Stomach smooth muscle (tissue), 2 donors: ENCODE measurements at regions not wholly inside any gene's neighbourhood (a gene's known extent, or its start where the extent isn't known, plus 50 kb on each side); places are given as distances from the start of the nearest gene placed in this dataset.

Source experiments
- H3K27ac ChIP-seq: one replicate; pipeline ENCODE4 v1.7.0; 2013; ENCODE audit warnings: mild to moderate bottlenecking, low read length, inconsistent platforms
- H3K27me3 ChIP-seq, 2 donors: one replicate each; pipeline ENCODE4 v1.7.0; 2013; ENCODE audit warnings: low read length in 2 of 2; ENCODE audit not compliant: insufficient read depth in 2 of 2, control insufficient read depth in 1 of 2
- H3K36me3 ChIP-seq, 2 donors: one replicate each; pipeline ENCODE4 v1.7.0; 2013; ENCODE audit warnings: low read length in 2 of 2; ENCODE audit not compliant: control insufficient read depth in 2 of 2, insufficient read depth in 2 of 2
- H3K4me1 ChIP-seq: one replicate; pipeline ENCODE4 v1.7.0; 2013; ENCODE audit warnings: low read length; ENCODE audit not compliant: control insufficient read depth, insufficient read depth
- H3K4me3 ChIP-seq, 2 donors: one replicate each; pipeline ENCODE4 v1.7.0; 2013; ENCODE audit warnings: low read length in 2 of 2
- H3K9ac ChIP-seq, 2 donors: one replicate each; pipeline ENCODE4 v1.7.0; 2013; ENCODE audit warnings: low read length in 2 of 2, mild to moderate bottlenecking in 1 of 2
- H3K9me3 ChIP-seq, 2 donors: one replicate each; pipeline ENCODE4 v1.7.0; 2013; ENCODE audit warnings: low read length in 2 of 2; ENCODE audit not compliant: control insufficient read depth in 2 of 2
- donor health status: healthy.
- donor health status: Pancreatic carcinoma.

- H3K36me3 ChIP-seq, result no peaks in the 10 kb centered on the region
- H3K4me3 ChIP-seq, result no peak overlapping the region
- no peak overlapping the region for H3K9ac ChIP-seq
- no peaks in the 10 kb centered on the region for H3K4me1 ChIP-seq
- peaks cover 0 to 2% of the 10 kb centered on the region in 2 donors for H3K9me3 ChIP-seq
- H3K27me3 ChIP-seq, result no peaks in the 10 kb centered on the region
- H3K27ac ChIP-seq, result no peak overlapping the region
Measured at GRCh38 chr16:65414284-65414984, 292.6 kb upstream of the CDH11 start.

GRCh38 chr16:65413861-65414260, 292.0 kb upstream of the CDH11 start:
- Histone ChIP-seq H3K27me3 (no peaks in the 10 kb centered on the region), H3K36me3 (no peaks in the 10 kb centered on the region), H3K4me1 (no peaks in the 10 kb centered on the region), H3K9me3 (no peaks in the 10 kb centered on the region), H3K27ac (no peak overlapping the region), H3K4me3 (no peak overlapping the region), H3K9ac (no peak overlapping the region)

- Histone ChIP-seq H3K9ac (no peak overlapping the region), H3K27me3 (no peaks in the 10 kb centered on the region), H3K27ac (no peak overlapping the region), H3K4me3 (no peak overlapping the region), H3K36me3 (no peaks in the 10 kb centered on the region), H3K9me3 (no peaks in the 10 kb centered on the region), H3K4me1 (no peaks in the 10 kb centered on the region)
Measured at GRCh38 chr16:65410801-65411200, 288.9 kb upstream of the CDH11 start.

- Histone ChIP-seq H3K4me3 (no peak overlapping the region), H3K36me3 (no peaks in the 10 kb centered on the region), H3K9me3 (no peaks in the 10 kb centered on the region), H3K9ac (no peak overlapping the region), H3K27me3 (no peaks in the 10 kb centered on the region), H3K27ac (no peak overlapping the region), H3K4me1 (no peaks in the 10 kb centered on the region)
Measured at GRCh38 chr16:65409510-65409909, 287.6 kb upstream of the CDH11 start.

GRCh38 chr16:65406933-65407332, 285.1 kb upstream of the CDH11 start:
- no peaks in the 10 kb centered on the region for H3K36me3 ChIP-seq
- H3K4me1 ChIP-seq, result no peaks in the 10 kb centered on the region
- H3K9ac ChIP-seq, result no peak overlapping the region
- H3K27ac ChIP-seq, result no peak overlapping the region
- no peak overlapping the region for H3K4me3 ChIP-seq
- H3K9me3 ChIP-seq, result no peaks in the 10 kb centered on the region
- H3K27me3 ChIP-seq, result no peaks in the 10 kb centered on the region

- H3K9ac ChIP-seq, result no peak overlapping the region
- H3K27ac ChIP-seq, result no peak overlapping the region
- H3K4me3 ChIP-seq, result no peak overlapping the region
- H3K27me3 ChIP-seq, result no peaks in the 10 kb centered on the region
- H3K36me3 ChIP-seq, result no peaks in the 10 kb centered on the region
- no peaks in the 10 kb centered on the region for H3K9me3 ChIP-seq
- no peaks in the 10 kb centered on the region for H3K4me1 ChIP-seq
Measured at GRCh38 chr16:65406116-65406515, 284.3 kb upstream of the CDH11 start.

GRCh38 chr16:65394281-65394680, 272.4 kb upstream of the CDH11 start:
- Histone ChIP-seq H3K9me3 (no peaks in the 10 kb centered on the region), H3K36me3 (no peaks in the 10 kb centered on the region)

GRCh38 chr16:65392806-65393565, 271.1 kb upstream of the CDH11 start:
- no peak overlapping the region for H3K4me3 ChIP-seq
- H3K36me3 ChIP-seq, result no peaks in the 10 kb centered on the region
- no peaks in the 10 kb centered on the region for H3K4me1 ChIP-seq
- no peaks in the 10 kb centered on the region for H3K9me3 ChIP-seq
- H3K27me3 ChIP-seq, result no peaks in the 10 kb centered on the region
- no peak overlapping the region for H3K9ac ChIP-seq
- H3K27ac ChIP-seq, result no peak overlapping the region

More at GRCh38 chr16:65394281-65394680, 272.4 kb upstream of the CDH11 start:
- no peak overlapping the region for H3K4me3 ChIP-seq
- H3K27ac ChIP-seq, result no peak overlapping the region
- no peak overlapping the region for H3K9ac ChIP-seq
- H3K4me1 ChIP-seq, result no peaks in the 10 kb centered on the region
- no peaks in the 10 kb centered on the region for H3K27me3 ChIP-seq

- Histone ChIP-seq H3K9ac (no peak overlapping the region), H3K27ac (no peak overlapping the region), H3K9me3 (no peaks in the 10 kb centered on the region), H3K36me3 (no peaks in the 10 kb centered on the region), H3K4me1 (no peaks in the 10 kb centered on the region), H3K27me3 (no peaks in the 10 kb centered on the region), H3K4me3 (no peak overlapping the region)
Measured at GRCh38 chr16:65388592-65388991, 266.7 kb upstream of the CDH11 start.

GRCh38 chr16:65386672-65387071, 264.8 kb upstream of the CDH11 start:
- H3K9ac ChIP-seq, result no peak overlapping the region
- no peaks in the 10 kb centered on the region for H3K27me3 ChIP-seq
- no peaks in the 10 kb centered on the region for H3K4me1 ChIP-seq
- no peaks in the 10 kb centered on the region for H3K9me3 ChIP-seq
- no peak overlapping the region for H3K27ac ChIP-seq
- H3K4me3 ChIP-seq, result no peak overlapping the region
- H3K36me3 ChIP-seq, result no peaks in the 10 kb centered on the region

- Histone ChIP-seq H3K4me1 (no peaks in the 10 kb centered on the region), H3K9me3 (no peaks in the 10 kb centered on the region), H3K4me3 (no peak overlapping the region), H3K9ac (no peak overlapping the region), H3K27me3 (no peaks in the 10 kb centered on the region), H3K27ac (no peak overlapping the region), H3K36me3 (no peaks in the 10 kb centered on the region)
Measured at GRCh38 chr16:65384441-65384840, 262.6 kb upstream of the CDH11 start.
